BLaER1 (cell line): ENCODE measurements at regions not wholly inside any gene's neighbourhood (a gene's known extent, or its start where the extent isn't known, plus 50 kb on each side); places are given as distances from the start of the nearest gene placed in this dataset.

Experiments used
- H3K27ac ChIP-seq: shearing (Covaris generic); formaldehyde crosslinking; 2 replicates; pipeline ENCODE4 v1.8.1; 2022
- H3K27me3 ChIP-seq: shearing (Covaris generic); formaldehyde crosslinking; 2 replicates; pipeline ENCODE4 v1.8.1; 2022
- H3K36me3 ChIP-seq: shearing (Covaris generic); formaldehyde crosslinking; 2 replicates; pipeline ENCODE4 v1.8.1; 2022
- H3K4me1 ChIP-seq: shearing (Covaris generic); formaldehyde crosslinking; 2 replicates; pipeline ENCODE4 v1.8.1; 2022
- H3K4me2 ChIP-seq: shearing (Covaris generic); formaldehyde crosslinking; 2 replicates; pipeline ENCODE4 v1.8.1; 2022
- H3K4me3 ChIP-seq: shearing (Covaris generic); formaldehyde crosslinking; 2 replicates; pipeline ENCODE4 v1.8.1; 2022
- H3K9ac ChIP-seq: shearing (Covaris generic); formaldehyde crosslinking; 2 replicates; pipeline ENCODE4 v1.8.1; 2022
- H3K9me3 ChIP-seq: shearing (Covaris generic); formaldehyde crosslinking; 2 replicates; pipeline ENCODE4 v1.8.1; 2022
- H4K20me1 ChIP-seq: shearing (Covaris generic); formaldehyde crosslinking; 2 replicates; pipeline ENCODE4 v1.8.1; 2022
- Cebpa-rat ChIP-seq: shearing (Covaris generic); IDR thresholded peaks from 2 replicates; pipeline ENCODE4 v1.8.1; 2022

GRCh38 chr2:198444800-198445287 lies 640.5 kb downstream of the PLCL1 start:
- no peak for TF ChIP-seq Cebpa-rat
- Histone ChIP-seq H3K9ac (no peak overlapping the region), H3K36me3 (no peaks in the 10 kb centered on the region), H3K4me2 (no peak overlapping the region), H3K9me3 (no peaks in the 10 kb centered on the region), H3K27ac (no peak overlapping the region), H3K4me1 (no peaks in the 10 kb centered on the region), H3K27me3 (no peaks in the 10 kb centered on the region), H4K20me1 (no peaks in the 10 kb centered on the region), H3K4me3 (no peak overlapping the region)

- no peak overlapping the region for H3K27ac ChIP-seq
- no peaks in the 10 kb centered on the region for H3K36me3 ChIP-seq
- H3K27me3 ChIP-seq: no peaks in the 10 kb centered on the region
- H3K9me3 ChIP-seq: no peaks in the 10 kb centered on the region
- no peaks in the 10 kb centered on the region for H3K4me1 ChIP-seq
- no peak for TF ChIP-seq Cebpa-rat
- H3K4me3 ChIP-seq: no peak overlapping the region
- H3K4me2 ChIP-seq: no peak overlapping the region
- H4K20me1 ChIP-seq: no peaks in the 10 kb centered on the region
- H3K9ac ChIP-seq: no peak overlapping the region
Observed at GRCh38 chr2:198441901-198442300, 637.5 kb downstream of the PLCL1 start.

GRCh38 chr2:198441246-198441645 lies 636.9 kb downstream of the PLCL1 start:
- H3K27ac ChIP-seq: no peak overlapping the region
- no peaks in the 10 kb centered on the region for H3K36me3 ChIP-seq
- no peaks in the 10 kb centered on the region for H3K27me3 ChIP-seq
- H3K4me1 ChIP-seq: no peaks in the 10 kb centered on the region
- no peak for TF ChIP-seq Cebpa-rat
- no peaks in the 10 kb centered on the region for H4K20me1 ChIP-seq
- H3K9me3 ChIP-seq: no peaks in the 10 kb centered on the region
- H3K4me3 ChIP-seq: no peak overlapping the region
- H3K4me2 ChIP-seq: no peak overlapping the region
- no peak overlapping the region for H3K9ac ChIP-seq

GRCh38 chr2:198440833-198441232 lies 636.4 kb downstream of the PLCL1 start:
- no peak overlapping the region for H3K27ac ChIP-seq
- no peaks in the 10 kb centered on the region for H3K4me1 ChIP-seq
- H3K4me3 ChIP-seq: no peak overlapping the region
- H3K9ac ChIP-seq: no peak overlapping the region
- H3K27me3 ChIP-seq: no peaks in the 10 kb centered on the region
- no peaks in the 10 kb centered on the region for H3K9me3 ChIP-seq
- no peak overlapping the region for H3K4me2 ChIP-seq
- H3K36me3 ChIP-seq: no peaks in the 10 kb centered on the region
- TF ChIP-seq Cebpa-rat: no peak
- no peaks in the 10 kb centered on the region for H4K20me1 ChIP-seq

GRCh38 chr2:198438331-198438730 lies 633.9 kb downstream of the PLCL1 start:
- Histone ChIP-seq H3K4me1 (no peaks in the 10 kb centered on the region), H3K4me3 (no peak overlapping the region), H3K9ac (no peak overlapping the region), H3K36me3 (no peaks in the 10 kb centered on the region), H3K4me2 (no peak overlapping the region), H3K27ac (no peak overlapping the region), H4K20me1 (no peaks in the 10 kb centered on the region), H3K27me3 (no peaks in the 10 kb centered on the region), H3K9me3 (no peaks in the 10 kb centered on the region)
- no peak for TF ChIP-seq Cebpa-rat

- Histone ChIP-seq H3K4me3 (no peak overlapping the region), H3K9ac (no peak overlapping the region), H3K4me1 (no peaks in the 10 kb centered on the region), H3K27ac (no peak overlapping the region), H3K36me3 (no peaks in the 10 kb centered on the region), H3K9me3 (no peaks in the 10 kb centered on the region), H4K20me1 (no peaks in the 10 kb centered on the region), H3K4me2 (no peak overlapping the region), H3K27me3 (no peaks in the 10 kb centered on the region)
- no peak for TF ChIP-seq Cebpa-rat
Observed at GRCh38 chr2:198424112-198424511, 619.7 kb downstream of the PLCL1 start.

- no peak overlapping the region for H3K4me3 ChIP-seq
- no peak overlapping the region for H3K9ac ChIP-seq
- TF ChIP-seq Cebpa-rat: no peak
- H3K4me1 ChIP-seq: no peaks in the 10 kb centered on the region
- no peaks in the 10 kb centered on the region for H3K9me3 ChIP-seq
- H4K20me1 ChIP-seq: no peaks in the 10 kb centered on the region
- H3K27ac ChIP-seq: no peak overlapping the region
- no peaks in the 10 kb centered on the region for H3K36me3 ChIP-seq
- H3K4me2 ChIP-seq: no peak overlapping the region
- no peaks in the 10 kb centered on the region for H3K27me3 ChIP-seq
Observed at GRCh38 chr2:198417836-198418235, 613.4 kb downstream of the PLCL1 start.

- TF ChIP-seq Cebpa-rat: no peak
- H3K27me3 ChIP-seq: no peaks in the 10 kb centered on the region
- H3K9me3 ChIP-seq: no peaks in the 10 kb centered on the region
- H3K4me3 ChIP-seq: no peak overlapping the region
- no peak overlapping the region for H3K27ac ChIP-seq
- H4K20me1 ChIP-seq: no peaks in the 10 kb centered on the region
- no peaks in the 10 kb centered on the region for H3K4me1 ChIP-seq
- no peak overlapping the region for H3K9ac ChIP-seq
- no peaks in the 10 kb centered on the region for H3K36me3 ChIP-seq
- H3K4me2 ChIP-seq: no peak overlapping the region
Observed at GRCh38 chr2:198414976-198415375, 610.6 kb downstream of the PLCL1 start.

- Histone ChIP-seq H3K4me3 (no peak overlapping the region), H3K4me2 (no peak overlapping the region), H3K36me3 (no peaks in the 10 kb centered on the region), H3K27ac (no peak overlapping the region), H3K9ac (no peak overlapping the region), H4K20me1 (no peaks in the 10 kb centered on the region), H3K27me3 (no peaks in the 10 kb centered on the region), H3K9me3 (no peaks in the 10 kb centered on the region), H3K4me1 (no peaks in the 10 kb centered on the region)
- TF ChIP-seq Cebpa-rat: no peak
Observed at GRCh38 chr2:198411936-198412335, 607.5 kb downstream of the PLCL1 start.

GRCh38 chr2:198408171-198408570 lies 603.8 kb downstream of the PLCL1 start:
- TF ChIP-seq Cebpa-rat: no peak
- Histone ChIP-seq H3K36me3 (no peaks in the 10 kb centered on the region), H3K4me2 (no peak overlapping the region), H3K4me1 (no peaks in the 10 kb centered on the region), H3K9me3 (no peaks in the 10 kb centered on the region), H4K20me1 (no peaks in the 10 kb centered on the region), H3K27me3 (no peaks in the 10 kb centered on the region), H3K4me3 (no peak overlapping the region), H3K27ac (no peak overlapping the region), H3K9ac (no peak overlapping the region)

GRCh38 chr2:198405311-198405710 lies 600.9 kb downstream of the PLCL1 start:
- H3K27ac ChIP-seq: no peak overlapping the region
- H4K20me1 ChIP-seq: no peaks in the 10 kb centered on the region
- no peaks in the 10 kb centered on the region for H3K9me3 ChIP-seq
- no peaks in the 10 kb centered on the region for H3K4me1 ChIP-seq
- TF ChIP-seq Cebpa-rat: no peak
- H3K4me2 ChIP-seq: no peak overlapping the region
- no peak overlapping the region for H3K4me3 ChIP-seq
- H3K27me3 ChIP-seq: no peaks in the 10 kb centered on the region
- H3K9ac ChIP-seq: no peak overlapping the region
- no peaks in the 10 kb centered on the region for H3K36me3 ChIP-seq
